Upper lobe of left lung (tissue), 6 donors: ENCODE measurements at regions not wholly inside any gene's neighbourhood (a gene's known extent, or its start where the extent isn't known, plus 50 kb on each side); places are given as distances from the start of the nearest gene placed in this dataset.

Source experiments
- ATAC-seq, 2 donors: fragments of 200-7000 bp; cut with Tn5 transposase; one replicate each; pipeline ENCODE4 v1.9.1; 2022; ENCODE audit warnings: mild to moderate bottlenecking in 2 of 2, moderate library complexity in 2 of 2; ENCODE audit not compliant: low FRiP score in 2 of 2
- DNase-seq, 2 donors: peaks; one replicate each; pipeline ENCODE4 v3.0.0-alpha.2; 2019 to 2020
- H3K27ac ChIP-seq, 4 donors: fragments of 200-600 bp; sonication (generic); one replicate each; pipeline ENCODE4 v1.5.1; 2016 to 2019
- H3K27me3 ChIP-seq, 4 donors: fragments of 200-600 bp; sonication (generic); one replicate each; pipeline ENCODE4 v1.5.1; 2017 to 2019
- H3K36me3 ChIP-seq, 4 donors: fragments of 200-600 bp; sonication (generic); one replicate each; pipeline ENCODE4 v1.5.1; 2016 to 2019
- H3K4me1 ChIP-seq, 4 donors: fragments of 200-600 bp; sonication (generic); one replicate each; pipeline ENCODE4 v1.5.1; 2018 to 2019
- H3K4me3 ChIP-seq, 4 donors: fragments of 200-600 bp; sonication (generic); one replicate each; pipeline ENCODE4 v1.5.1; 2017 to 2019; ENCODE audit warnings: mild to moderate bottlenecking in 2 of 4, moderate library complexity in 1 of 4
- H3K9me3 ChIP-seq, 4 donors: fragments of 200-600 bp; sonication (generic); one replicate each; pipeline ENCODE4 v1.5.1; 2018 to 2019
- EP300 ChIP-seq, 4 donors: sonication (generic); formaldehyde crosslinking; IDR thresholded peaks; one replicate each; pipeline ENCODE4 v1.5.1; 2017; ENCODE audit warnings: antibody characterized with exemption in 4 of 4, control low read depth in 2 of 4
- POLR2A ChIP-seq, 4 donors: fragments of 450-650 bp; IDR thresholded peaks; one replicate each; pipeline ENCODE4 v1.5.1; 2016 to 2017; ENCODE audit warnings: antibody characterized with exemption in 4 of 4, mild to moderate bottlenecking in 2 of 4
- POLR2AphosphoS5 ChIP-seq, 2 donors: sonication (generic); formaldehyde crosslinking; IDR thresholded peaks; one replicate each; pipeline ENCODE4 v1.5.1; 2017; ENCODE audit warnings: antibody characterized with exemption in 2 of 2
- WGBS, 2 donors: methylation state at CpG; one replicate each; pipeline ENCODE4 v1.1.5; 2017 to 2018; 5-methylcytosine and 5-hydroxymethylcytosine counted together
- TF ChIP-seq, protein P1 (sequence below), 6 experiments: fragments of 450-650 bp in 4 of 6; fragments of 200-600 bp in 2 of 6; sonication (generic) in 2 of 6; IDR thresholded peaks; one replicate each; pipeline ENCODE4 v1.5.1; 2016 to 2019; ENCODE audit warnings: antibody characterized with exemption in 6 of 6
- donor health status: DM: no; HTN: no; CAD: no; lungs with moderate emphysema.
- donor health status: DM: no; HTN: yes; CAD: no; lungs with severe emphysema.

DNA sequence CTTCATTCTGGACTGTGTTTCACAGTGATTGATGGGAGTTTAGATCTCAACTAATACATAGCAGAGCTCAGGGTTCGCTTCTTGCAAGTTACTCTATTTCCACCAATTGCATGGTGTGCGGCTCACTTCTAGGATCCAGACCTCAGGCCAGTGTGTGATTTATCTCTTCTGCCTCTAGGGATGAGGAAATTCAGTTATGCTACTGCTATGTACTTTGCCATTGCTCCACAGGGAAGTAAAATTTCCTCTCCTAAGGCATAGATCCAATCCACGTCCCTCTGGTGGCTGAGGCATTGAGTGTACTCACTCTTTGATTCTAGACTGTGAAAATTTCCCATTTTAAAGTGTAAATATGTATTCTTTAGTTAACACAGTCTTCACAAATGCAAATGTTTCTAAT, 214.1 kb downstream of the HS3ST3B1 start:
- Histone ChIP-seq H3K4me1 (no peaks in the 10 kb centered on the region), H3K36me3 (no peaks in the 10 kb centered on the region), H3K27me3 (no peaks in the 10 kb centered on the region), H3K4me3 (no peak overlapping the region), H3K27ac (no peak overlapping the region), H3K9me3 (no peaks in the 10 kb centered on the region)
- DNase-seq (no peak), ATAC-seq (no peak)
- WGBS, 2 donors, result 67 to 78% methylated on average over 3 of the region's 3 CpGs
- TF ChIP-seq, protein P1, sequence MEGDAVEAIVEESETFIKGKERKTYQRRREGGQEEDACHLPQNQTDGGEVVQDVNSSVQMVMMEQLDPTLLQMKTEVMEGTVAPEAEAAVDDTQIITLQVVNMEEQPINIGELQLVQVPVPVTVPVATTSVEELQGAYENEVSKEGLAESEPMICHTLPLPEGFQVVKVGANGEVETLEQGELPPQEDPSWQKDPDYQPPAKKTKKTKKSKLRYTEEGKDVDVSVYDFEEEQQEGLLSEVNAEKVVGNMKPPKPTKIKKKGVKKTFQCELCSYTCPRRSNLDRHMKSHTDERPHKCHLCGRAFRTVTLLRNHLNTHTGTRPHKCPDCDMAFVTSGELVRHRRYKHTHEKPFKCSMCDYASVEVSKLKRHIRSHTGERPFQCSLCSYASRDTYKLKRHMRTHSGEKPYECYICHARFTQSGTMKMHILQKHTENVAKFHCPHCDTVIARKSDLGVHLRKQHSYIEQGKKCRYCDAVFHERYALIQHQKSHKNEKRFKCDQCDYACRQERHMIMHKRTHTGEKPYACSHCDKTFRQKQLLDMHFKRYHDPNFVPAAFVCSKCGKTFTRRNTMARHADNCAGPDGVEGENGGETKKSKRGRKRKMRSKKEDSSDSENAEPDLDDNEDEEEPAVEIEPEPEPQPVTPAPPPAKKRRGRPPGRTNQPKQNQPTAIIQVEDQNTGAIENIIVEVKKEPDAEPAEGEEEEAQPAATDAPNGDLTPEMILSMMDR (IDR thresholded peaks at IDR 0.05), result peak in 2 of 6 experiments; percentile 9 to 15
- no peak for TF ChIP-seq EP300 (IDR thresholded peaks at IDR 0.05)

DNA sequence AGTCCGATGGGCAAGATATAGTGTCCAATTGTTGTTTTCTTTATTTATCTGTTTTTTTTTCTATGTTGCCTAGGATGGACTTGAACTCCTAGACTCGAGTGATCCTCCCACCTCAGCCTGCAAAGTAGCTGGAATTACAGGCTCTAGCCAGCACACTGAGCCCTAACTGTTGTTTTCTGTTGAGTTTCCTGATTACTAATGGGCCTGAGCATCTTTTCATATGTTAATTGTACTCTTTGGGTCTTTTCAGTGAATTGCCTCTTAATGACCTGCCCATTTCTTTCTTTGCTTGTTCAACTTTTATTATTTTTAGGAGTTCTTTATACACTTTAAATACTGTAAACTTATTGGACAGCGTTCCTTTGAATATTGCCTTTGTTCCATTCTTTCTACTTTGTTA, 213.0 kb downstream of the HS3ST3B1 start:
- DNase-seq, result no peak
- no peak overlapping the region for H3K27ac ChIP-seq
- no peaks in the 10 kb centered on the region for H3K9me3 ChIP-seq
- H3K36me3 ChIP-seq, result no peaks in the 10 kb centered on the region
- 68 to 72% methylated on average over 3 of the region's 3 CpGs for WGBS, 2 donors
- ATAC-seq, result no peak
- TF ChIP-seq EP300 (IDR thresholded peaks at IDR 0.05) (no peak), POLR2A (IDR thresholded peaks at IDR 0.05) (no peak), POLR2AphosphoS5 (IDR thresholded peaks at IDR 0.05) (no peak)
- TF ChIP-seq, protein P1 (IDR thresholded peaks at IDR 0.05), result no peak
- H3K27me3 ChIP-seq, result no peaks in the 10 kb centered on the region
- no peaks in the 10 kb centered on the region for H3K4me1 ChIP-seq
- H3K4me3 ChIP-seq, result no peak overlapping the region

DNA sequence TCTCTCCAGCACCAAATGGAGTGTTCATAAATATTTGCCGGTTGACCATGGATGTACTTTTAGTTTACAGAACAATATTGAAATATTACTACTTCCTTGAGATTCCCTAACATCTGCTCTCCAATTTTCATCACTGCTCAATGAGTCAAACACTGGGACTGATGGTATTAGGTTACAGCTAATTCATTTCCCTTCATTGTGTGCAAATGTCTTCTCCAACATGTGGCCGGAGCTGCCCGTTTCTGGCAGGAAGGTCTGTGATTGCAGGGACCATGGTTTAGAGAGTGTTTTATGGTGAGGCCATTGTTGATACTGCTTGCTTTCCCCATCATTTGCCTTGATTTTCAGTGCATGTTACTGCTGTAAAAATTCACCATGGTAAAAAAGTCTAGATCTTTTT, 209.3 kb downstream of the HS3ST3B1 start:
- no peak for DNase-seq
- ATAC-seq, result no peak
- 82 to 85% methylated on average over 3 of the region's 3 CpGs for WGBS, 2 donors
- Histone ChIP-seq H3K4me3 (no peak overlapping the region), H3K4me1 (no peaks in the 10 kb centered on the region), H3K9me3 (no peaks in the 10 kb centered on the region), H3K27me3 (no peaks in the 10 kb centered on the region), H3K36me3 (no peaks in the 10 kb centered on the region), H3K27ac (no peak overlapping the region)
- TF ChIP-seq POLR2A (IDR thresholded peaks at IDR 0.05) (no peak), EP300 (IDR thresholded peaks at IDR 0.05) (no peak), POLR2AphosphoS5 (IDR thresholded peaks at IDR 0.05) (no peak)
- TF ChIP-seq, protein P1 (IDR thresholded peaks at IDR 0.05), result no peak

DNA sequence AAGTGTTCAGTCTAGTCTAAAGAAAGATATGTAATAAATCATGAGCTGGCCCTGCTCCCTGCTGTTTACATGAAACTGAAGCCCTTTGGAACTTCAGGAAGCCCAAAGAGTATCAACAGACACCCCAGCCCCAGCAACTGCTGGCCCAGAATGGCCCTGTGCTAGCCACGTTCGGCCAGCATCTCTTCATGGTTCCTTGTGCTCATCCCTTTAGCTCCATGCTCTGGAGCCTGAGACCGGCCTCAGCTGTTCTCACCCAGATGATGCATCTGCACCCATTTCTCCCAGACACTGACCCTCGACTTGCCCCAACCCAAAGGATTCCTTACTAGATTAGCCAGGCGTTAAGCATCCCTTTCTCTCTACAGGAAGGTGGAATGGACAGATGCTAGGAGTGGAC, 207.3 kb downstream of the HS3ST3B1 start:
- TF ChIP-seq EP300 (IDR thresholded peaks at IDR 0.05) (no peak), POLR2A (IDR thresholded peaks at IDR 0.05) (no peak), POLR2AphosphoS5 (IDR thresholded peaks at IDR 0.05) (no peak)
- TF ChIP-seq, protein P1 (IDR thresholded peaks at IDR 0.05), result no peak
- Histone ChIP-seq H3K27ac (no peak overlapping the region), H3K4me1 (no peaks in the 10 kb centered on the region), H3K27me3 (no peaks in the 10 kb centered on the region), H3K4me3 (no peak overlapping the region), H3K9me3 (no peaks in the 10 kb centered on the region), H3K36me3 (no peaks in the 10 kb centered on the region)
- 78 to 81% methylated on average over 5 of the region's 5 CpGs for WGBS, 2 donors
- ATAC-seq, result no peak
- DNase-seq, result no peak

DNA sequence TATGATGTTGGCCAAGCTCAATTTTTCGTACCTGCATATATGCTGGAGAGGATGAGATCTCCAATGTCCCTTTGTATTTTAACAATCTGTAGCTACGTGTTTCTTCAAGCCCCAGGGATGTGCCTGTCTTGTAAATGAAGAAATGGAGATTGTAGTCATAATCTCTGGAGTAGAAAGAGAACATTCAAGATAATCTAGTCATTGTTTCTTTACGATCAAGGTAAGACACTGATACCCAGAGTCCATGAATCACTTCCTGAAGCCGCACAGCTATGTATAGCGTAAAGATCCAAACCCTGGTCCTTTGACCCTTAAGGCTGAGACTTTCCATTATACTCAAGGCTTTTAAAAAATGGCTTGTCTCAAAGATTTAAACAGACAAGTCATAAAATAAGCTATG, 205.5 kb downstream of the HS3ST3B1 start:
- no peaks in the 10 kb centered on the region for H3K36me3 ChIP-seq
- no peaks in the 10 kb centered on the region for H3K4me1 ChIP-seq
- no peak overlapping the region for H3K27ac ChIP-seq
- DNase-seq, result no peak
- ATAC-seq, result no peak
- no peaks in the 10 kb centered on the region for H3K9me3 ChIP-seq
- H3K27me3 ChIP-seq, result no peaks in the 10 kb centered on the region
- no peak overlapping the region for H3K4me3 ChIP-seq
- TF ChIP-seq, protein P1 (IDR thresholded peaks at IDR 0.05), result no peak
- no peak for TF ChIP-seq POLR2A (IDR thresholded peaks at IDR 0.05)
- 82 to 92% methylated on average over 5 of the region's 5 CpGs for WGBS, 2 donors
